HG03520 (cell line): ENCODE measurements at regions not wholly inside any gene's neighbourhood (a gene's known extent, or its start where the extent isn't known, plus 50 kb on each side); places are given as distances from the start of the nearest gene placed in this dataset.
"Not testable (repeated sequence)": the region's sequence is repeated elsewhere in the genome, so short reads cannot be mapped to it uniquely, and the experiment has no call there.

Experiments
- ATAC-seq: cut with Tn5 transposase; IDR thresholded peaks from one replicate; pipeline ENCODE4 v1.9.1; 2021; ENCODE audit warnings: mild to moderate bottlenecking, moderate library complexity; ENCODE audit not compliant: unreplicated experiment

- no peak for ATAC-seq
Measured at GRCh38 chr6:134446218-134446848, 128.4 kb upstream of the SGK1 start.

- no peak for ATAC-seq
Measured at GRCh38 chr6:134443009-134443408, 125.1 kb upstream of the SGK1 start.

GRCh38 chr6:134442073-134442472, 124.2 kb upstream of the SGK1 start:
- no peak for ATAC-seq

- no peak for ATAC-seq
Measured at GRCh38 chr6:134438837-134439236, 120.9 kb upstream of the SGK1 start.

GRCh38 chr6:134437376-134437775, 119.5 kb upstream of the SGK1 start:
- ATAC-seq, result peak; percentile 35

- ATAC-seq, result no peak
Measured at GRCh38 chr6:134436950-134437349, 119.0 kb upstream of the SGK1 start.

GRCh38 chr6:134436281-134436815, 118.4 kb upstream of the SGK1 start:
- peak; percentile 87 for ATAC-seq

- peak; percentile 31 for ATAC-seq
Measured at GRCh38 chr6:134435814-134436280, 117.9 kb upstream of the SGK1 start.

GRCh38 chr6:134434019-134434942, 116.4 kb upstream of the SGK1 start:
- no peak for ATAC-seq

GRCh38 chr6:134432036-134432435, 114.1 kb upstream of the SGK1 start:
- ATAC-seq, result no peak

- ATAC-seq, result no peak
Measured at GRCh38 chr6:134431421-134431859, 113.5 kb upstream of the SGK1 start.

- no peak for ATAC-seq
Measured at GRCh38 chr6:134429861-134430380, 112.0 kb upstream of the SGK1 start.

GRCh38 chr6:134427721-134428120, 109.8 kb upstream of the SGK1 start:
- no peak for ATAC-seq

- no peak for ATAC-seq
Measured at GRCh38 chr6:134426623-134427022, 108.7 kb upstream of the SGK1 start.

- ATAC-seq, result not testable (repeated sequence)
Measured at GRCh38 chr6:134425917-134426316, 108.0 kb upstream of the SGK1 start.

GRCh38 chr6:134425513-134425912, 107.6 kb upstream of the SGK1 start:
- no peak for ATAC-seq

GRCh38 chr6:134424798-134425170, 106.9 kb upstream of the SGK1 start:
- ATAC-seq, result no peak

GRCh38 chr6:134424165-134424797, 106.4 kb upstream of the SGK1 start:
- ATAC-seq, result no peak

- no peak for ATAC-seq
Measured at GRCh38 chr6:134422426-134423231, 104.7 kb upstream of the SGK1 start.

- no peak for ATAC-seq
Measured at GRCh38 chr6:134421501-134421900, 103.6 kb upstream of the SGK1 start.
